Ascending aorta (tissue), 2 donors: ENCODE measurements at regions not wholly inside any gene's neighbourhood (a gene's known extent, or its start where the extent isn't known, plus 50 kb on each side); places are given as distances from the start of the nearest gene placed in this dataset.

Experiments used
- DNase-seq, 2 donors: peaks; one replicate each; pipeline ENCODE4 v3.0.0-alpha.2; 2019; ENCODE audit warnings: low spot score in 2 of 2
- H3K27ac ChIP-seq, 2 donors: fragments of 200-600 bp; sonication (generic); one replicate each; pipeline ENCODE4 v1.5.1; 2016 to 2017; ENCODE audit warnings: mild to moderate bottlenecking in 1 of 2
- H3K27me3 ChIP-seq: fragments of 200-600 bp; sonication (generic); one replicate; pipeline ENCODE4 v1.5.1; 2017
- H3K36me3 ChIP-seq, 2 donors: fragments of 200-600 bp; sonication (generic); one replicate each; pipeline ENCODE4 v1.5.1; 2016
- H3K4me1 ChIP-seq, 2 donors: fragments of 200-600 bp; sonication (generic); one replicate each; pipeline ENCODE4 v1.5.1; 2016 to 2017; ENCODE audit warnings: mild to moderate bottlenecking in 1 of 2
- H3K4me3 ChIP-seq, 2 donors: fragments of 200-600 bp; sonication (generic); one replicate each; pipeline ENCODE4 v1.5.1; 2016 to 2017; ENCODE audit warnings: mild to moderate bottlenecking in 1 of 2
- H3K9me3 ChIP-seq, 2 donors: fragments of 200-600 bp; sonication (generic); one replicate each; pipeline ENCODE4 v1.5.1; 2016
- CTCF ChIP-seq, 3 experiments: fragments of 200-600 bp in 2 of 3; fragments of 450-650 bp in 1 of 3; sonication (generic) in 2 of 3; IDR thresholded peaks; one replicate each; pipeline ENCODE4 v1.5.1; 2016 to 2019; ENCODE audit warnings: antibody characterized with exemption in 3 of 3, mild to moderate bottlenecking in 1 of 3, moderate library complexity in 1 of 3
- intact Hi-C: fragments of 100-400 bp; cut with DNase I; formaldehyde crosslinking; loops from one replicate; pipeline ENCODE4 v1.15.1; 2023

- no peak for TF ChIP-seq CTCF (IDR thresholded peaks at IDR 0.05)
- intact Hi-C loops, result no loop called here
- DNase-seq, result no peak
These were observed 455.0 kb upstream of the CLINT1 start for GRCh38 chr5:158313733-158314464.

GRCh38 chr5:158313027-158313732 is 454.2 kb upstream of the CLINT1 start:
- DNase-seq, result no peak
- no peaks in the 10 kb centered on the region for H3K9me3 ChIP-seq
- intact Hi-C loops, result no loop called here
- no peaks in the 10 kb centered on the region for H3K27me3 ChIP-seq
- no peak for TF ChIP-seq CTCF (IDR thresholded peaks at IDR 0.05)
- no peaks in the 10 kb centered on the region for H3K4me1 ChIP-seq
- H3K27ac ChIP-seq, result no peak overlapping the region
- H3K4me3 ChIP-seq, result no peak overlapping the region
- no peaks in the 10 kb centered on the region for H3K36me3 ChIP-seq

More at GRCh38 chr5:158313733-158314464, 455.0 kb upstream of the CLINT1 start:
- Histone ChIP-seq H3K4me1 (no peaks in the 10 kb centered on the region), H3K27ac (no peak overlapping the region), H3K27me3 (no peaks in the 10 kb centered on the region), H3K9me3 (no peaks in the 10 kb centered on the region), H3K4me3 (no peak overlapping the region), H3K36me3 (no peaks in the 10 kb centered on the region)

- Histone ChIP-seq H3K9me3 (no peaks in the 10 kb centered on the region), H3K36me3 (no peaks in the 10 kb centered on the region), H3K27ac (no peak overlapping the region), H3K4me3 (no peak overlapping the region), H3K4me1 (no peaks in the 10 kb centered on the region), H3K27me3 (no peaks in the 10 kb centered on the region)
- TF ChIP-seq CTCF (IDR thresholded peaks at IDR 0.05), result no peak
- intact Hi-C loops, result no loop called here
- DNase-seq, result no peak
These were observed 450.3 kb upstream of the CLINT1 start for GRCh38 chr5:158309088-158309807.

GRCh38 chr5:158308429-158309025 is 449.6 kb upstream of the CLINT1 start:
- no peaks in the 10 kb centered on the region for H3K27me3 ChIP-seq
- H3K9me3 ChIP-seq, result no peaks in the 10 kb centered on the region
- TF ChIP-seq CTCF (IDR thresholded peaks at IDR 0.05), result no peak
- H3K36me3 ChIP-seq, result no peaks in the 10 kb centered on the region
- intact Hi-C loops, result no loop called here
- DNase-seq, result no peak
- H3K4me1 ChIP-seq, result no peaks in the 10 kb centered on the region
- no peak overlapping the region for H3K4me3 ChIP-seq
- H3K27ac ChIP-seq, result no peak overlapping the region

GRCh38 chr5:158305861-158306260 is 446.9 kb upstream of the CLINT1 start:
- no peak overlapping the region for H3K4me3 ChIP-seq
- no peak for DNase-seq
- H3K36me3 ChIP-seq, result no peaks in the 10 kb centered on the region
- no peak overlapping the region for H3K27ac ChIP-seq
- H3K9me3 ChIP-seq, result no peaks in the 10 kb centered on the region
- intact Hi-C loops, result no loop called here
- H3K27me3 ChIP-seq, result no peaks in the 10 kb centered on the region
- no peaks in the 10 kb centered on the region for H3K4me1 ChIP-seq
- TF ChIP-seq CTCF (IDR thresholded peaks at IDR 0.05), result no peak
